ENCODE measurements at regions not wholly inside any gene's neighbourhood (a gene's known extent, or its start where the extent isn't known, plus 50 kb on each side); places are given as distances from the start of the nearest gene placed in this dataset.
"Not testable (repeated sequence)": the region's sequence is repeated elsewhere in the genome, so short reads cannot be mapped to it uniquely, and the experiment has no call there.

DNA sequence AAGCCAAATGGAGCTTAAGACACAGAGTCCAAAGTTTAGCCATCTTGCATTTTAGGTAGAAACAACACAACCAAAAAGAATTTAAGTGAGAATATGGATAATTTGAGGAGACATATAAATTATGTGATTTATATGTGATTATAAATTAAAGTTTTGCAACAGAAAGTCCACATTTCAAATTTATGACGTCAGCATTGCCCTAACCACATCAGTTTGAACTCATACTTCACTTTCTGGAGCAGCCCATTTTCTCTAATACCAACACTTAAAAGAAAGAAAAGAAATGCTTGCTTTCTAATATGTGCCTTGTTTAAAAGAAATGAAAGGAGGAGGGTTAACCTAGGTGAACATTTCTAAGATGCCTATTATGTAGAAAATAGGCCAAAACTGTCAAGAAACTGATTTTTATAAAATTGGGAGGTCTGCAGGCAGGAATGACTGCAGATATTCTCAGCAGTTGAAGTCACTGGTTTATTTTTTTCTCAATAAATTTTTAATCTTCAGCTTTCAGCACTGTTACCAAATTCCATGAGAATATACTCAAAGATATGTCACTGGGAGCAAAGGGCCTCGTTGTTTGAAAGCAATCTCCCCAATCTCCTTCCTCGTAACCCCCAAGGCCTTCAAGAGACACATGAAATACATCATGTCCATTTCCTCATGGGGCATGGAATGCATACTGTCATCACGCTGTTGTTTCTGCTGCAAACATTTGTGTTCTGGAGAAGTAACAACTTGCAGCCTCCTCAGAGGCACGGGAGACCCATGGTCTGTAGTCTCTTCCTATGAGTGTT is 137.8 kb downstream of the SOD2 start:
- intact Hi-C loops (cut with DNase I; ENCODE audit: low total_unique reads), result no loop called here
- no peaks in the 10 kb centered on the region for H3K4me1 ChIP-seq
- no peak overlapping the region for H3K27ac ChIP-seq
- H3K9me3 ChIP-seq, result no peaks in the 10 kb centered on the region
- DNase-seq, result no peak
- TF ChIP-seq POLR2AphosphoS5 (IDR thresholded peaks at IDR 0.05) (no peak), POLR2A (IDR thresholded peaks at IDR 0.05) (no peak)
- TF ChIP-seq, protein P1, sequence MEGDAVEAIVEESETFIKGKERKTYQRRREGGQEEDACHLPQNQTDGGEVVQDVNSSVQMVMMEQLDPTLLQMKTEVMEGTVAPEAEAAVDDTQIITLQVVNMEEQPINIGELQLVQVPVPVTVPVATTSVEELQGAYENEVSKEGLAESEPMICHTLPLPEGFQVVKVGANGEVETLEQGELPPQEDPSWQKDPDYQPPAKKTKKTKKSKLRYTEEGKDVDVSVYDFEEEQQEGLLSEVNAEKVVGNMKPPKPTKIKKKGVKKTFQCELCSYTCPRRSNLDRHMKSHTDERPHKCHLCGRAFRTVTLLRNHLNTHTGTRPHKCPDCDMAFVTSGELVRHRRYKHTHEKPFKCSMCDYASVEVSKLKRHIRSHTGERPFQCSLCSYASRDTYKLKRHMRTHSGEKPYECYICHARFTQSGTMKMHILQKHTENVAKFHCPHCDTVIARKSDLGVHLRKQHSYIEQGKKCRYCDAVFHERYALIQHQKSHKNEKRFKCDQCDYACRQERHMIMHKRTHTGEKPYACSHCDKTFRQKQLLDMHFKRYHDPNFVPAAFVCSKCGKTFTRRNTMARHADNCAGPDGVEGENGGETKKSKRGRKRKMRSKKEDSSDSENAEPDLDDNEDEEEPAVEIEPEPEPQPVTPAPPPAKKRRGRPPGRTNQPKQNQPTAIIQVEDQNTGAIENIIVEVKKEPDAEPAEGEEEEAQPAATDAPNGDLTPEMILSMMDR (IDR thresholded peaks at IDR 0.05 in 8 of 11, conservative IDR thresholded peaks at IDR 0.05 in 3 of 11), result no peak
- H3K36me3 ChIP-seq, result no peaks in the 10 kb centered on the region
- 61 to 82% (median 73%) methylated on average over 5 of the region's 5 CpGs for WGBS, 5 donors
- H3K4me3 ChIP-seq, result no peak overlapping the region
- H3K27me3 ChIP-seq (replicated peaks in 1 of 7), result no peaks in the 10 kb centered on the region

DNA sequence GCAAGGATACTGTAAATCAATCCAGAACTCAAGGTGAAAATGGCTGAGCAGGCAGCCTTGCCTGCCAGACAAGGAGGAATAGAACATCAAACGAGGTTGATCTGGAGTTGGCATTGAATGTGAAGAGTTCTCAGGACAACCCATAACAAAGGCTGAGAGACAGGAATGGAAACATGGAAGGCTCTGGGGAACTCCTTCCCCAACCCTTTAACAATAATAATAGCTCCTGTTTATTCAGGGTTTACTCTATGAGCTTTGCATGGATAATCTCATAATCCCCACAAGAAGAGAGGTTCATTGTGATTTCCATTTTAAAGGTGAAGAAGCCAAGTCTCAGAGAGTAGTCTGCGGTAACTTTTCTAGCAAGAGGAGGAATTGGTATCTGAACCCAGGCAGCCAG is 151.7 kb downstream of the SOD2 start:
- 65 to 77% (median 70%) methylated on average over 2 of the region's 2 CpGs for WGBS, 5 donors
- no peaks in the 10 kb centered on the region for H3K36me3 ChIP-seq
- no peak overlapping the region for H3K4me3 ChIP-seq
- TF ChIP-seq, protein P1 (IDR thresholded peaks at IDR 0.05 in 8 of 11, conservative IDR thresholded peaks at IDR 0.05 in 3 of 11), result no peak
- no peak for TF ChIP-seq POLR2A (IDR thresholded peaks at IDR 0.05)
- TF ChIP-seq POLR2AphosphoS5 (IDR thresholded peaks at IDR 0.05), result no peak
- no peak for DNase-seq
- H3K27me3 ChIP-seq (replicated peaks in 1 of 7), result no peaks in the 10 kb centered on the region
- no peaks in the 10 kb centered on the region for H3K9me3 ChIP-seq
- H3K4me1 ChIP-seq, result no peaks in the 10 kb centered on the region
- H3K27ac ChIP-seq, result no peak overlapping the region
- intact Hi-C loops (cut with DNase I; ENCODE audit: low total_unique reads), result no loop called here

DNA sequence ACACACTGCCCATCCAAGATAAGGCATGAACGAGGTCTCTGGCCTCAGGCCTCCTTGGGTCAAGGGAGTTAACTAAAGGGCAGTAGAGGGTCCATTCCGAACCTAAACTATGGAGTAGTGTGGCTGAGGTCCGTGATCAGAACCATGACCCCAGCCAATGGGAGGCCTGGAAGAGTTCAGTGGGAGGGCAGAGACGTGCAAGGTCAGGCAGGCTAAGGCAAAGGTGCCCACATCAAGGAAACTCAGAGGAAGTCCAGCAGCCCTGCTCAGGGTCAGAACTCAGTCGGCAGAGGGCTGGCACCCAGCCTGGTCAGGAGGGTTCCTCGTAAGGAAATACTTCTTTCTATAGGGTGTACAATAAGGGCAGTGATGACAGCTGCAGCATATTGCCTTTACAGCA is 152.2 kb downstream of the SOD2 start:
- intact Hi-C loops (cut with DNase I; ENCODE audit: low total_unique reads), result no loop called here

DNA sequence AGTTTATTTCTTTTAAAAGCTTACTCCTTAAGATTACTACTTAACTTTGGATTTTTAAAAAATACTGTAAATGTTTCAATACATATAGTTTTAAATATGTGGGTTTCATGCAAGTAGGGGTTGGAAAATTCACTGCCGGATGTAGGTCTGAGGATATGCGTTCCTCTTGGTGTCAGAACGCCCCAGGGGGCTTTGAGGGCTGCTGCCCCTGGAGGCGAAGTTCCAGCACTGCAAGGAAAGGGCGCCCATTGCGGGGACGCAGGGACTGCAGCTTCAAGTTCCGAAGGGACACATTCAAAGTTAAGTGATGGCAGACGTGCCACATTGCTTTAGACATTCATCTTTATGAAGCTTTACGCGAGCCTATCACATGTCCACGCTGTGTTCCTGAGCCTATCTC is 152.9 kb downstream of the SOD2 start:
- no peaks in the 10 kb centered on the region for H3K4me1 ChIP-seq
- no peak overlapping the region for H3K4me3 ChIP-seq
- intact Hi-C loops (cut with DNase I; ENCODE audit: low total_unique reads), result no loop called here
- WGBS, 5 donors, result 40 to 58% (median 45%) methylated on average over 11 to 12 of the region's 12 CpGs
- no peak for TF ChIP-seq POLR2A (IDR thresholded peaks at IDR 0.05)
- H3K9me3 ChIP-seq, result no peaks in the 10 kb centered on the region
- DNase-seq, result peak; percentile 43
- no peaks in the 10 kb centered on the region for H3K27me3 ChIP-seq (replicated peaks in 1 of 7)
- no peak overlapping the region for H3K27ac ChIP-seq
- no peaks in the 10 kb centered on the region for H3K36me3 ChIP-seq

More for the DNA sequence above, 152.2 kb downstream of the SOD2 start:
- H3K27me3 ChIP-seq (replicated peaks in 1 of 7), result no peaks in the 10 kb centered on the region
- no peak overlapping the region for H3K27ac ChIP-seq
- H3K4me1 ChIP-seq, result no peaks in the 10 kb centered on the region
- no peak overlapping the region for H3K4me3 ChIP-seq
- TF ChIP-seq POLR2AphosphoS5 (IDR thresholded peaks at IDR 0.05) (no peak), POLR2A (IDR thresholded peaks at IDR 0.05) (no peak)
- TF ChIP-seq, protein P1 (IDR thresholded peaks at IDR 0.05 in 8 of 11, conservative IDR thresholded peaks at IDR 0.05 in 3 of 11), result no peak
- no peaks in the 10 kb centered on the region for H3K9me3 ChIP-seq
- peak; percentile 62 for DNase-seq
- no peaks in the 10 kb centered on the region for H3K36me3 ChIP-seq
- 63 to 84% (median 70%) methylated on average over 5 to 6 of the region's 6 CpGs for WGBS, 5 donors

DNA sequence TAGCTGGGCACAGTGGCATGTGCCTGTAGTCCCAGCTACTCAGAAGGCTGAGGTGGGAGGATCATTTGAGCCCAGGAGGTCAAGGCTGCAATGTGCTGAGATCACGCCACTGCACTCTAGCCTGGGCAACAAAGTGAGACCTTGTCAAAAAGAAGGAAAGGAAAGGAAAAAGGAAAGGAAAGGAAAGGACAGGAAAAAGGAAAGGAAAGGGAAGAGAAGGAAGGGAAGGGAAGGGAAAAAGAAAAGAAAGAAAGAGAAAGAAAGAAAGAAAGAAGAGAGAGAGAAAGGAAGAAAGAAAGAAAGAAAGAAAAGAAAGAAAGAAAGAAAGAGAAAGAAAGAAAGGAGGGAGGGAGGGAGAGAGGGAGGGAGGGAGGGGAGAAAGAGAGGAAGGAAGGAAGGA is 155.0 kb downstream of the SOD2 start:
- WGBS, 5 donors, result 72 to 83% (median 79%) methylated on average over 1 of the region's 1 CpG
- H3K4me1 ChIP-seq; intact Hi-C loops (cut with DNase I; ENCODE audit: low total_unique reads); H3K27ac ChIP-seq; DNase-seq; H3K27me3 ChIP-seq (replicated peaks in 1 of 7); H3K4me3 ChIP-seq; H3K36me3 ChIP-seq; H3K9me3 ChIP-seq: not testable (repeated sequence)

Measured in spleen (tissue), 11 donors.